ENCODE measurements at regions not wholly inside any gene's neighbourhood (a gene's known extent, or its start where the extent isn't known, plus 50 kb on each side); places are given as distances from the start of the nearest gene placed in this dataset.

- TF ChIP-seq CTCF (IDR thresholded peaks at IDR 0.05): no peak
- Histone ChIP-seq H3K27me3 (no peaks in the 10 kb centered on the region), H3K36me3 (no peaks in the 10 kb centered on the region), H3K9me3 (no peaks in the 10 kb centered on the region), H3K27ac (no peak overlapping the region), H3K4me1 (no peaks in the 10 kb centered on the region), H3K4me3 (no peak overlapping the region)
- ATAC-seq (no peak), DNase-seq (no peak)
- intact Hi-C loops (cut with DNase I): no loop called here
Measured at GRCh38 chr12:73330584-73331351, 1058.6 kb downstream of the TRHDE start.

- Histone ChIP-seq H3K9me3 (no peaks in the 10 kb centered on the region), H3K36me3 (no peaks in the 10 kb centered on the region), H3K4me3 (no peak overlapping the region), H3K4me1 (no peaks in the 10 kb centered on the region), H3K27me3 (no peaks in the 10 kb centered on the region), H3K27ac (no peak overlapping the region)
- no peak for TF ChIP-seq CTCF (IDR thresholded peaks at IDR 0.05)
- ATAC-seq (no peak), DNase-seq (no peak)
- intact Hi-C loops (cut with DNase I): no loop called here
Measured at GRCh38 chr12:73341559-73342247, 1069.5 kb downstream of the TRHDE start.

GRCh38 chr12:73342733-73343132, 1070.6 kb downstream of the TRHDE start:
- H3K9me3 ChIP-seq: no peaks in the 10 kb centered on the region
- H3K36me3 ChIP-seq: no peaks in the 10 kb centered on the region
- no peak for TF ChIP-seq CTCF (IDR thresholded peaks at IDR 0.05)
- ATAC-seq (no peak), DNase-seq (no peak)
- H3K4me1 ChIP-seq: no peaks in the 10 kb centered on the region
- no peak overlapping the region for H3K27ac ChIP-seq
- H3K27me3 ChIP-seq: no peaks in the 10 kb centered on the region
- no peak overlapping the region for H3K4me3 ChIP-seq
- intact Hi-C loops (cut with DNase I): no loop called here

GRCh38 chr12:73352826-73353225, 1080.7 kb downstream of the TRHDE start:
- H3K27ac ChIP-seq: no peak overlapping the region
- DNase-seq (no peak), ATAC-seq (peak; percentile 75)
- H3K4me1 ChIP-seq: no peaks in the 10 kb centered on the region
- no peaks in the 10 kb centered on the region for H3K9me3 ChIP-seq
- no peak for TF ChIP-seq CTCF (IDR thresholded peaks at IDR 0.05)
- intact Hi-C loops (cut with DNase I): no loop called here
- no peaks in the 10 kb centered on the region for H3K36me3 ChIP-seq
- H3K27me3 ChIP-seq: no peaks in the 10 kb centered on the region
- H3K4me3 ChIP-seq: no peak overlapping the region

DNA sequence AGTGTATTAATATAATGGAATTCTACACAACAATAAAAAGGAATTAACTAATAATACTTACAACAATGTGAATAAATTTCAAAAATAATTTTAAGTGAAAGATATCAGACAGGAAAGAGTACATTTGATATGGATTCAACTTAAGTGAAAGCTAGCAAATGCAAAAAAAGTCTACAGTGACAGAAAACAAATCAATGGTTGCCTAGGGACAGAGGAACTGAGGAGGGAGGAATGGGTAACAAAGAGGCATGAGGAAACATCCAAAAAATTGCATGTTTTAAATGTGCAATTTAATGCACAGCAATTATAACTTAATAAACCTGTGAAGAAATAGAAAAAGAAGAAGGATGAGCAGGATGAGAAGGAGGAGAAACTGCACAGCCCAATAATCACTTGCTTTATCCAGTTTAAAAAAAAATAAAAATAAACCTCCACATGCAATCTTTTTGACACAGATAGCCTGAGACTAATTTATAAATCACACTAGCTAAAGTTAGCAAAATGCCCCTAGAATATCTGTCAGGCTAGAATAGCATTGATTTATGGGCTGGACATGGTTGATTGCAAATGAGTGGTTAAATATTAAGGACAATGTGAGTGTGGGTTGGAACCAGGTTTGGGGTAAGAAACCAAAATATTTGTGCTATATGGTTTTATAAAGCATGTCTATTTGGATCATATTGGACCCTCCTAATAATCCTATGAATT, 1089.1 kb downstream of the TRHDE start:
- no peak for ATAC-seq
- intact Hi-C loops (cut with DNase I): no loop called here

More for the DNA sequence above, 1089.1 kb downstream of the TRHDE start:
- Histone ChIP-seq H3K36me3 (no peaks in the 10 kb centered on the region), H3K27me3 (no peaks in the 10 kb centered on the region), H3K9me3 (no peaks in the 10 kb centered on the region), H3K27ac (no peak overlapping the region), H3K4me3 (no peak overlapping the region), H3K4me1 (no peaks in the 10 kb centered on the region)
- DNase-seq: no peak
- TF ChIP-seq CTCF (IDR thresholded peaks at IDR 0.05): no peak
